ENCODE measurements at regions not wholly inside any gene's neighbourhood (a gene's known extent, or its start where the extent isn't known, plus 50 kb on each side); places are given as distances from the start of the nearest gene placed in this dataset.

GRCh38 chr2:129483366-129483765 is 496.1 kb upstream of the RAB6C start:
- DNase-seq (ENCODE audit: low read depth, low spot score), result no peak
- Histone ChIP-seq H3K4me3 (ENCODE audit: control insufficient read depth in 2 of 3, extremely low read depth in 1 of 3, insufficient read depth in 2 of 3, low read depth in 1 of 3, low read length in 3 of 3) (no peak overlapping the region), H3K4me2 (ENCODE audit: control insufficient read depth, extremely low read depth, insufficient read depth, low read depth, low read length) (no peak overlapping the region), H3K27ac (ENCODE audit: control insufficient read depth, insufficient read depth, low read length) (no peak overlapping the region), H3K36me3 (ENCODE audit: control insufficient read depth in 2 of 2, extremely low read depth in 1 of 2, insufficient read depth in 2 of 2, low read length in 2 of 2) (no peaks in the 10 kb centered on the region), H4K20me1 (ENCODE audit: control insufficient read depth, extremely low read depth, insufficient read depth, low read length) (no peaks in the 10 kb centered on the region), H3K79me2 (ENCODE audit: control insufficient read depth, insufficient read depth, low read length) (no peaks in the 10 kb centered on the region), H3K27me3 (ENCODE audit: control insufficient read depth, extremely low read depth, insufficient read depth, low read length) (no peaks in the 10 kb centered on the region), H3K9ac (ENCODE audit: control insufficient read depth, extremely low read depth, insufficient read depth, low read length) (no peak overlapping the region), H3K9me1 (ENCODE audit: control insufficient read depth, extremely low read depth, insufficient read depth, low read length) (no peaks in the 10 kb centered on the region), H3K9me3 (ENCODE audit: control insufficient read depth, low read depth, low read length) (no peaks in the 10 kb centered on the region), H2AFZ (ENCODE audit: control insufficient read depth, low read length) (no peak overlapping the region), H3K4me1 (ENCODE audit: control insufficient read depth, extremely low read depth, insufficient read depth, low read length) (no peaks in the 10 kb centered on the region)
- dilution Hi-C loops (cut with MboI; ENCODE audit: extremely low pct_ligation_motif_present, low sequenced_read_pairs), result no loop called here
- no peak for FAIRE-seq
- TF ChIP-seq EZH2 (IDR thresholded peaks at IDR 0.05; ENCODE audit: low read length), result no peak
- no peak for TF ChIP-seq CTCF (optimal IDR thresholded peaks at IDR 0.05 in 1 of 3, IDR thresholded peaks at IDR 0.05 in 1 of 3, conservative IDR thresholded peaks at IDR 0.05 in 1 of 3; ENCODE audit: extremely low read depth in 1 of 3, insufficient read depth in 2 of 3, low read length in 3 of 3)

GRCh38 chr2:129484999-129485897 is 494.2 kb upstream of the RAB6C start:
- H3K9me1 ChIP-seq (ENCODE audit: control insufficient read depth, extremely low read depth, insufficient read depth, low read length), result no peaks in the 10 kb centered on the region
- H3K4me2 ChIP-seq (ENCODE audit: control insufficient read depth, extremely low read depth, insufficient read depth, low read depth, low read length), result no peak overlapping the region
- H3K4me1 ChIP-seq (ENCODE audit: control insufficient read depth, extremely low read depth, insufficient read depth, low read length), result no peaks in the 10 kb centered on the region
- H3K36me3 ChIP-seq (ENCODE audit: control insufficient read depth in 2 of 2, extremely low read depth in 1 of 2, insufficient read depth in 2 of 2, low read length in 2 of 2), result no peaks in the 10 kb centered on the region
- H3K9me3 ChIP-seq (ENCODE audit: control insufficient read depth, low read depth, low read length), result no peaks in the 10 kb centered on the region
- FAIRE-seq (no peak), DNase-seq (ENCODE audit: low read depth, low spot score) (no peak)
- H3K9ac ChIP-seq (ENCODE audit: control insufficient read depth, extremely low read depth, insufficient read depth, low read length), result no peak overlapping the region
- TF ChIP-seq EZH2 (IDR thresholded peaks at IDR 0.05; ENCODE audit: low read length) (no peak), CTCF (optimal IDR thresholded peaks at IDR 0.05 in 1 of 3, IDR thresholded peaks at IDR 0.05 in 1 of 3, conservative IDR thresholded peaks at IDR 0.05 in 1 of 3; ENCODE audit: extremely low read depth in 1 of 3, insufficient read depth in 2 of 3, low read length in 3 of 3) (no peak)
- H3K27ac ChIP-seq (ENCODE audit: control insufficient read depth, insufficient read depth, low read length), result no peak overlapping the region
- dilution Hi-C loops (cut with MboI; ENCODE audit: extremely low pct_ligation_motif_present, low sequenced_read_pairs), result no loop called here
- H3K79me2 ChIP-seq (ENCODE audit: control insufficient read depth, insufficient read depth, low read length), result no peaks in the 10 kb centered on the region
- H3K27me3 ChIP-seq (ENCODE audit: control insufficient read depth, extremely low read depth, insufficient read depth, low read length), result no peaks in the 10 kb centered on the region
- H2AFZ ChIP-seq (ENCODE audit: control insufficient read depth, low read length), result no peak overlapping the region
- H3K4me3 ChIP-seq (ENCODE audit: control insufficient read depth in 2 of 3, extremely low read depth in 1 of 3, insufficient read depth in 2 of 3, low read depth in 1 of 3, low read length in 3 of 3), result no peak overlapping the region
- H4K20me1 ChIP-seq (ENCODE audit: control insufficient read depth, extremely low read depth, insufficient read depth, low read length), result no peaks in the 10 kb centered on the region
